ENCODE measurements at regions not wholly inside any gene's neighbourhood (a gene's known extent, or its start where the extent isn't known, plus 50 kb on each side); places are given as distances from the start of the nearest gene placed in this dataset.

GRCh38 chr6:4608361-4609115, 167.7 kb upstream of the CDYL start:
- TF ChIP-seq CTCF (IDR thresholded peaks at IDR 0.05) (no peak), POLR2A (IDR thresholded peaks at IDR 0.05) (no peak)

All from adrenal gland (tissue), 5 donors.